ENCODE measurements at regions not wholly inside any gene's neighbourhood (a gene's known extent, or its start where the extent isn't known, plus 50 kb on each side); places are given as distances from the start of the nearest gene placed in this dataset.

DNA sequence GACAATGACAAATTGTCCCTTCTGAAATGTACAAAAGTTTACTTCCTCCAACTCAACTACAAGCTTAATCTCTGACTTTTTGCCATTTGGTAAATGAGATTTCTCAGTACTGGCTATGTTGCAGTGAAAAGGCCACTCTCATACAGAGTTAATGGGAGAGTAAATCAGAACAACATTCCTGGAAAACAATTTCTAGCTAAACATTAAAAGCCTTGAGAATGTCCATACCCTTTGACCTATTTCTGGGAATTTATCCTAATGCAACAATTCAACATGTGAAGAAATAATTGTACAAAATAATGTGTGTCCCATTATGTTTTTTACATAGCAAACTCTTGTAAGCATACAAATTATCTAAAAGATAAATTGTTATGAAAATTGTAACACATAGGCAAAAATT lies 56.3 kb upstream of the SPEF2 start:
- Histone ChIP-seq H3K27me3 (replicated peaks in 1 of 7) (no peaks in the 10 kb centered on the region), H3K4me3 (no peak overlapping the region), H3K36me3 (no peaks in the 10 kb centered on the region), H3K4me1 (no peaks in the 10 kb centered on the region), H3K27ac (no peak overlapping the region), H3K9me3 (peaks cover 2 to 56% (median 42%) of the 10 kb centered on the region in 8 donors)
- DNase-seq: no peak
- TF ChIP-seq POLR2A (IDR thresholded peaks at IDR 0.05): no peak
- TF ChIP-seq, protein P1, sequence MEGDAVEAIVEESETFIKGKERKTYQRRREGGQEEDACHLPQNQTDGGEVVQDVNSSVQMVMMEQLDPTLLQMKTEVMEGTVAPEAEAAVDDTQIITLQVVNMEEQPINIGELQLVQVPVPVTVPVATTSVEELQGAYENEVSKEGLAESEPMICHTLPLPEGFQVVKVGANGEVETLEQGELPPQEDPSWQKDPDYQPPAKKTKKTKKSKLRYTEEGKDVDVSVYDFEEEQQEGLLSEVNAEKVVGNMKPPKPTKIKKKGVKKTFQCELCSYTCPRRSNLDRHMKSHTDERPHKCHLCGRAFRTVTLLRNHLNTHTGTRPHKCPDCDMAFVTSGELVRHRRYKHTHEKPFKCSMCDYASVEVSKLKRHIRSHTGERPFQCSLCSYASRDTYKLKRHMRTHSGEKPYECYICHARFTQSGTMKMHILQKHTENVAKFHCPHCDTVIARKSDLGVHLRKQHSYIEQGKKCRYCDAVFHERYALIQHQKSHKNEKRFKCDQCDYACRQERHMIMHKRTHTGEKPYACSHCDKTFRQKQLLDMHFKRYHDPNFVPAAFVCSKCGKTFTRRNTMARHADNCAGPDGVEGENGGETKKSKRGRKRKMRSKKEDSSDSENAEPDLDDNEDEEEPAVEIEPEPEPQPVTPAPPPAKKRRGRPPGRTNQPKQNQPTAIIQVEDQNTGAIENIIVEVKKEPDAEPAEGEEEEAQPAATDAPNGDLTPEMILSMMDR (IDR thresholded peaks at IDR 0.05 in 8 of 11, conservative IDR thresholded peaks at IDR 0.05 in 3 of 11): no peak
- no peak for TF ChIP-seq POLR2AphosphoS5 (IDR thresholded peaks at IDR 0.05)
- intact Hi-C loops (cut with DNase I; ENCODE audit: low total_unique reads): no loop called here

DNA sequence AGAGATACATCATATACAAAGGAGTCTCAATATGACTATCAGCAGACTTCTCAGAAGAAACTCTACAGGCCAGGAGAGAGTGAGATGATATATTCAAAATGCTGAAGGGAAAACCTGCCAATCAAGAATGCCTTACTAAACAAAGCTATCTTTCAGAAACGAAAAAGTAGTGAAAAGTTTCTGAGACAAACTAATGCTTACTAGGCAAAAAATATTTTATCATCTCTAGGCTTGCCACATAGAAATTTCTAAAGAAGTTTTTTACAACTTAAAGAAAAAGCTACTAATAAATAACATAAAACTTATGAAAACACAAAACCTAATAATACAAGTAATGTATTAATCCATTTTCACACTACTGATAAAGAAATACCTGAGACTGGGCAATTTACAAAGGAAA lies 59.9 kb upstream of the SPEF2 start:
- Histone ChIP-seq H3K27ac (no peak overlapping the region), H3K27me3 (replicated peaks in 1 of 7) (no peaks in the 10 kb centered on the region), H3K36me3 (no peaks in the 10 kb centered on the region), H3K9me3 (peaks cover 2 to 47% (median 39%) of the 10 kb centered on the region in 8 donors), H3K4me3 (no peak overlapping the region), H3K4me1 (no peaks in the 10 kb centered on the region)
- intact Hi-C loops (cut with DNase I; ENCODE audit: low total_unique reads): no loop called here
- 59 to 91% (median 70%) methylated on average over 1 of the region's 1 CpG for WGBS, 5 donors
- DNase-seq: no peak
- TF ChIP-seq, protein P1 (IDR thresholded peaks at IDR 0.05 in 8 of 11, conservative IDR thresholded peaks at IDR 0.05 in 3 of 11): no peak
- TF ChIP-seq POLR2AphosphoS5 (IDR thresholded peaks at IDR 0.05): no peak
- no peak for TF ChIP-seq POLR2A (IDR thresholded peaks at IDR 0.05)

GRCh38 chr5:35557199-35557598 lies 60.5 kb upstream of the SPEF2 start:
- Histone ChIP-seq H3K4me1 (no peaks in the 10 kb centered on the region), H3K4me3 (no peak overlapping the region), H3K27me3 (replicated peaks in 1 of 7) (no peaks in the 10 kb centered on the region), H3K9me3 (peaks cover 2 to 44% (median 36%) of the 10 kb centered on the region in 8 donors), H3K27ac (no peak overlapping the region), H3K36me3 (no peaks in the 10 kb centered on the region)
- TF ChIP-seq, protein P1 (IDR thresholded peaks at IDR 0.05 in 8 of 11, conservative IDR thresholded peaks at IDR 0.05 in 3 of 11): no peak
- TF ChIP-seq POLR2A (IDR thresholded peaks at IDR 0.05) (no peak), POLR2AphosphoS5 (IDR thresholded peaks at IDR 0.05) (no peak)
- WGBS, 5 donors: 80 to 88% (median 84%) methylated on average over 2 of the region's 2 CpGs
- DNase-seq: no peak
- intact Hi-C loops (cut with DNase I; ENCODE audit: low total_unique reads): no loop called here

DNA sequence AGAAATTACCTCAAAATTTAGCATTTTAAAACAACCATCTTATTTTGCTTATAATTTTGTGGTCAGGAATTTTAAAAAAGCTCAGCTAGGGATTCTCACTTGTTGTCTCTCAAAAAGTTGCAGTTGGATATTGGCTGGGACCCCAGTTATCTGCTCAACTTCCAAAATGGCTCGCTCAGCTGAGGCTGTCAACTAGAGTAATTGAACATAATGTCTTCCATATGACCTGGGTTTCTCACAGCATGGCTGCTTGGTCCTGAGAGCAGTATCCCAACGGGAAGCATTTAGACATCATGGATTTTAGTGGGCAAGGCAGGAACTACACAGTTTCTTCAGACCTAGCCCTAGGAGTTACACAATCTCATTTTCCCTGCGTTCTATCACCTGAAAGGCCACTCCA lies 63.6 kb upstream of the SPEF2 start:
- TF ChIP-seq POLR2AphosphoS5 (IDR thresholded peaks at IDR 0.05): no peak
- TF ChIP-seq, protein P1 (IDR thresholded peaks at IDR 0.05 in 8 of 11, conservative IDR thresholded peaks at IDR 0.05 in 3 of 11): no peak
- WGBS, 5 donors: 51 to 82% (median 70%) methylated on average over 3 of the region's 3 CpGs
- Histone ChIP-seq H3K27me3 (replicated peaks in 1 of 7) (no peaks in the 10 kb centered on the region), H3K27ac (no peak overlapping the region), H3K4me3 (no peak overlapping the region), H3K9me3 (peaks cover 2 to 35% (median 33%) of the 10 kb centered on the region in 8 donors), H3K4me1 (no peaks in the 10 kb centered on the region), H3K36me3 (no peaks in the 10 kb centered on the region)
- intact Hi-C loops (cut with DNase I; ENCODE audit: low total_unique reads): no loop called here
- DNase-seq: no peak

All from spleen (tissue), 11 donors.